HL-60/S4 treated with phorbol 12-myristate 13-acetate at 8.2 ng/mL for 4 days and 3 days (cell line): ENCODE measurements at regions not wholly inside any gene's neighbourhood (a gene's known extent, or its start where the extent isn't known, plus 50 kb on each side); places are given as distances from the start of the nearest gene placed in this dataset.
"Not testable (repeated sequence)": the region's sequence is repeated elsewhere in the genome, so short reads cannot be mapped to it uniquely, and the experiment has no call there.

ENCODE experiments used
- in situ Hi-C: fragments of 300-500 bp; cut with MboI; formaldehyde crosslinking; loops from 2 replicates; pipeline ENCODE4 v1.15.0; 2022; ENCODE audit warnings: low sequenced_read_pairs

GRCh38 chr2:60358476-60358875 lies 195.0 kb downstream of the BCL11A start:
- in situ Hi-C loops = no loop called here

GRCh38 chr2:60357996-60358395 lies 195.5 kb downstream of the BCL11A start:
- in situ Hi-C loops = no loop called here

GRCh38 chr2:60356346-60356745 lies 197.1 kb downstream of the BCL11A start:
- in situ Hi-C loops = no loop called here

GRCh38 chr2:60355849-60356261 lies 197.6 kb downstream of the BCL11A start:
- in situ Hi-C loops = no loop called here

GRCh38 chr2:60354713-60355112 lies 198.7 kb downstream of the BCL11A start:
- in situ Hi-C loops = no loop called here

GRCh38 chr2:60353863-60354262 lies 199.6 kb downstream of the BCL11A start:
- in situ Hi-C loops = no loop called here

- in situ Hi-C loops = no loop called here
Observed at GRCh38 chr2:60353406-60353800, 200.1 kb downstream of the BCL11A start.

- in situ Hi-C loops = no loop called here
Observed at GRCh38 chr2:60352491-60353405, 200.7 kb downstream of the BCL11A start.

GRCh38 chr2:60351802-60352201 lies 201.7 kb downstream of the BCL11A start:
- in situ Hi-C loops = no loop called here

GRCh38 chr2:60351321-60351720 lies 202.1 kb downstream of the BCL11A start:
- in situ Hi-C loops = no loop called here

GRCh38 chr2:60350791-60351190 lies 202.7 kb downstream of the BCL11A start:
- in situ Hi-C loops = no loop called here

- in situ Hi-C loops = no loop called here
Observed at GRCh38 chr2:60347781-60348180, 205.7 kb downstream of the BCL11A start.

- in situ Hi-C loops = not testable (repeated sequence)
Observed at GRCh38 chr2:60342491-60342890, 211.0 kb downstream of the BCL11A start.

- in situ Hi-C loops = no loop called here
Observed at GRCh38 chr2:60341151-60341550, 212.3 kb downstream of the BCL11A start.

GRCh38 chr2:60339286-60339685 lies 214.2 kb downstream of the BCL11A start:
- in situ Hi-C loops = no loop called here

GRCh38 chr2:60337142-60337497 lies 216.3 kb downstream of the BCL11A start:
- in situ Hi-C loops = no loop called here

GRCh38 chr2:60336442-60337141 lies 216.9 kb downstream of the BCL11A start:
- in situ Hi-C loops = no loop called here

GRCh38 chr2:60335533-60336237 lies 217.8 kb downstream of the BCL11A start:
- in situ Hi-C loops = no loop called here

- in situ Hi-C loops = no loop called here
Observed at GRCh38 chr2:60334610-60335009, 218.8 kb downstream of the BCL11A start.

GRCh38 chr2:60333264-60333663 lies 220.2 kb downstream of the BCL11A start:
- in situ Hi-C loops = no loop called here

- in situ Hi-C loops = no loop called here
Observed at GRCh38 chr2:60331115-60331809, 222.2 kb downstream of the BCL11A start.
